GM12801 (cell line): ENCODE measurements at regions not wholly inside any gene's neighbourhood (a gene's known extent, or its start where the extent isn't known, plus 50 kb on each side); places are given as distances from the start of the nearest gene placed in this dataset.

Experiments
- TF ChIP-seq, protein P1 (sequence below): IDR thresholded peaks from one replicate; pipeline ENCODE4 v1.5.1; 2011; ENCODE audit warnings: control low read depth; ENCODE audit not compliant: insufficient read length; ENCODE audit errors: extremely low read depth

DNA sequence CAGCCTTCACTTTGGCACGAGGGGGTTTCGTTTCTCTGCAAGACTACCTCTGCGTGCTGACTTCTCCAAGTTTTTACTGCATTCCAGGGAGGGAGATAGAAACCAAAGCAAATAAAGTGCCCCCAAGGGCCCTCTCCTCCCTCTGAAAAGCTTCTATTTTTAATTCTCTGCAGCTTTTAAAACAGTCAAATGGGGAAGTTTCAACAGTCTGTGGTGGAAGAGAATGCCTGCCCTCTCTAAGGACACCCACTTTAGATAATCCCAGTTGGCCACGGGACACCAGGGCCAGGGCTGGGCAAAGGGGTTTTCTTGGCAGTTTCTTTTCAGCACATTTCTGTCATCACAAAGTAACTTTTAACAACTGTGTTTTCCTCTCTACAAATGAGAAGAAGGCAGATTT is 386.7 kb upstream of the NPVF start:
- TF ChIP-seq, protein P1, sequence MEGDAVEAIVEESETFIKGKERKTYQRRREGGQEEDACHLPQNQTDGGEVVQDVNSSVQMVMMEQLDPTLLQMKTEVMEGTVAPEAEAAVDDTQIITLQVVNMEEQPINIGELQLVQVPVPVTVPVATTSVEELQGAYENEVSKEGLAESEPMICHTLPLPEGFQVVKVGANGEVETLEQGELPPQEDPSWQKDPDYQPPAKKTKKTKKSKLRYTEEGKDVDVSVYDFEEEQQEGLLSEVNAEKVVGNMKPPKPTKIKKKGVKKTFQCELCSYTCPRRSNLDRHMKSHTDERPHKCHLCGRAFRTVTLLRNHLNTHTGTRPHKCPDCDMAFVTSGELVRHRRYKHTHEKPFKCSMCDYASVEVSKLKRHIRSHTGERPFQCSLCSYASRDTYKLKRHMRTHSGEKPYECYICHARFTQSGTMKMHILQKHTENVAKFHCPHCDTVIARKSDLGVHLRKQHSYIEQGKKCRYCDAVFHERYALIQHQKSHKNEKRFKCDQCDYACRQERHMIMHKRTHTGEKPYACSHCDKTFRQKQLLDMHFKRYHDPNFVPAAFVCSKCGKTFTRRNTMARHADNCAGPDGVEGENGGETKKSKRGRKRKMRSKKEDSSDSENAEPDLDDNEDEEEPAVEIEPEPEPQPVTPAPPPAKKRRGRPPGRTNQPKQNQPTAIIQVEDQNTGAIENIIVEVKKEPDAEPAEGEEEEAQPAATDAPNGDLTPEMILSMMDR, result no peak

DNA sequence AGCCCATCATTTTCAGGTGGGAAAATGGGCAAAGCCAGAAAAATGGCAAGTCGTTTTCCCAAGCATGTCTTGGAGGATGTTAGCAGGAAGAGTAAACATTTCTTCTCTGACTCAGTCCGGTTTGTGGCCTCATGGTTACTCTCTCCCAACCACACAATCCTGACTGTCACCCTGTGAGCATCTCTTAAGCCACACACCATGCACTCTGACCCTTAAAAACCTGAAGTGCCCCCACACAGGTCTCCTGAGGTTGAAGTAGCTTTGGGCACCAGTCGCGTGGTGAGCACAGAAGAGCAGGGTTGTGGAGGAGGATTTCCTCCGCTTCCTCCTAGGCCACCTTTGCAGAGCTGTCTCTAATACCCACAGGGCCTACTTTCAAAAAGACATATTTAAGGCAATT is 387.3 kb upstream of the NPVF start:
- TF ChIP-seq, protein P1, result no peak

DNA sequence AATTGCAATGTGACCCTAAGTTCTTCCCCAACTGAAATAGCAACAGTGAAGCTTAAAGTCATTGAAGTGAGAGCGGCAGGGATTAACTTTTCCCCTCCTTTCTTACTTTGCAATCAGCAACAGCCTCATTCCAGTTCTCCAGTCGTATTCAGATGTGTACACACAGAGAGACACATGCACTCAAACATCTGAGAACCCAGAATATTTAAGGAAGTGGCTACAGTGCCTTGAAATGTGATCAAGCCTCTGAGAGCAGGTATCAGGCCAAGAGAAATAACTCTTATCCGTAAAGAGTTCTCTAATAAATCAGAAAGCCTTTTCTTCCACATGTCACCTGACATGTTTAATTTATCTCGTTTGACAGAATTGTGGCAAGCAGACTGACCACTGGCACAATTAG is 388.9 kb upstream of the NPVF start:
- TF ChIP-seq, protein P1, result no peak

GRCh38 chr7:25617673-25618072 is 389.4 kb upstream of the NPVF start:
- TF ChIP-seq, protein P1, result no peak

DNA sequence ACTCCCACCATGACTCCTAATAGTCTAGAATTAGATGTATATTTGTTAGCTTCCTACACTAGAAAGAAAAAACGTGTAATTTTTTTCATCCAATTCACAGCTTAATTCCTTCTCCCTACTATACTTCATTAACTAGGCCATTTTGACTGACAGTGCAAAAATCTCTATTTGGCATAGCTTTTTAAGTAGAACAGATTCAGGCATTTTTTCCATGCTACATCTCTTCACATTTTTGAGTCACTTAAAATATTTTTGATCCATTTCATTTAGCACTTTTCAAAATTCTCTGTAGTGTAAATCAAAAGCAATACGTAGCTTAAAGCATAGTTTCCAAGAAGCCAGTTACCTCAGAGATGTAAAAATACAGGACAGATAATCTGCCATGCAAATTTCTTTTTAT is 391.1 kb upstream of the NPVF start:
- TF ChIP-seq, protein P1, result no peak

DNA sequence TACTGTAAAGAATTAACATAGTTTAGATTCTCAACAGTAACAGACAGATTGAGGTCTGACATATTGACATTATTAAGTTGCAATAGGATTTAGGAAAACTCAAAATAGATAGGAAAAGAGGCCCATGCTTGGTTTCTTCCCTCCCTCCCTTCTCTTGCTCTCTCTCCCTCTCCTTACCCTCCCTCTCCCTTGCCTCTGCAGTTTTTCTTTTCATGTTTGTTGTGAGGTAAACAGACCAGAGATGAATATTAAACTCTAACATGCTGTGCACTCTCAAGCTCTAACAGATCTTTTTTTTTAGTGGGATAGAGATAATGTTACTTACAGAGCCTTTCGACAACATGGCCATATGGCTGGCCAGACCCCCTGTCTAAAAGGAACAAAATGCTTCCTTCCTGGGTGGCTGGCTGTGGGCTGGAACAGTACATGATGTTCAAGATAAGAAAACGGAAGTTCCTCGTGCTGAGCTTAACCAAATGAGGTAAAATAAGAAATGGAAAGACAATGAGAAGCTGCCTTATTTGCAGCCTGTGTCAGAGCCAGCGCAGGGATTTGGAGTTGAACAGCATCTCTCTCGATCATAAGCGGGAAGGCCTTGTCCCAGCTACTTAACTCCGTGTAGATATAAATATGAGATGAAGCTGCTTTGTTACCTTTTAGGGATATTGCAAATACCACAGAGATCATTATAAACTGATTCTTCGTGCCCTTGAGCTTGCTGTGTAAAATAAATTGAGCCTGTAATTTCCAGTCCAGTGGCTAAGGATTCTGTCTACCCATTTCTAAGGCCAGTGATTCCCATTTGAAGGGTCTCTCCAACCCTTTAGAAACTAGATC is 391.9 kb upstream of the NPVF start:
- TF ChIP-seq, protein P1, result no peak

GRCh38 chr7:25621993-25622392 is 393.7 kb upstream of the NPVF start:
- TF ChIP-seq, protein P1, result no peak

GRCh38 chr7:25622695-25623094 is 394.4 kb upstream of the NPVF start:
- TF ChIP-seq, protein P1, result no peak
